IMR-90 (cell line): ENCODE measurements at regions not wholly inside any gene's neighbourhood (a gene's known extent, or its start where the extent isn't known, plus 50 kb on each side); places are given as distances from the start of the nearest gene placed in this dataset.

Experiments used
- CTCF ChIP-seq: conservative IDR thresholded peaks from 2 replicates; pipeline ENCODE4 v1.5.1; 2012; ENCODE audit warnings: mild to moderate bottlenecking, low read depth, low read length, improper control_type of control experiment
- POLR2A ChIP-seq: IDR thresholded peaks from 2 replicates; pipeline ENCODE4 v1.6.1; 2012; ENCODE audit warnings: mild to moderate bottlenecking, low read depth, low read length

- no peak for TF ChIP-seq POLR2A
- TF ChIP-seq CTCF, result no peak
These were observed 1276.7 kb upstream of the PRMT6 start for GRCh38 chr1:105779727-105780126.
